NCI-H1436 treated with DMSO at 0.1 percent for 48 hours (cell line): ENCODE measurements at regions not wholly inside any gene's neighbourhood (a gene's known extent, or its start where the extent isn't known, plus 50 kb on each side); places are given as distances from the start of the nearest gene placed in this dataset.
"Not testable (repeated sequence)": the region's sequence is repeated elsewhere in the genome, so short reads cannot be mapped to it uniquely, and the experiment has no call there.

Source experiments
- DNase-seq: peaks from one replicate; lab custom pipeline; 2025; lab: John Stamatoyannopoulos, UW

GRCh38 chr9:90147426-90147825, 495.2 kb downstream of the DIRAS2 start:
- no peak for DNase-seq

- DNase-seq: no peak
These were observed 486.3 kb downstream of the DIRAS2 start for GRCh38 chr9:90156318-90156717.

- DNase-seq: no peak
These were observed 480.3 kb downstream of the DIRAS2 start for GRCh38 chr9:90162326-90162725.

DNA sequence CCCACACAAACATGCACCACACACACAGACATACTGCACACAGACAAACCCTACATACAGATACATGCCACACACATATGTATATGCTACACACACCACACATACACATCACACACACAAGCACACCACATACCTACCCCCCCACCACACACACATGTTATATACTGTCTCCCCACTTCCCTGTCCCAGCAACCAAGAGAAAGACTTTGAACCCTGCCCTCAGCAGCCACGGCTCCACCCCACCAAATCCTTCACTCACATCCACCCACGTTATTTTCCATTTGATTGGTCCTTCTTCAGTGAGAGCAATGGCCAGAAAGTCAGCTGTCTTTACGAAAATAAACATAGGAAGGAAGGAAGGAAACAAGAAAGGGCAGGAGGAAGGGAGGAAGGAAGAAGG, 479.8 kb downstream of the DIRAS2 start:
- no peak for DNase-seq

DNA sequence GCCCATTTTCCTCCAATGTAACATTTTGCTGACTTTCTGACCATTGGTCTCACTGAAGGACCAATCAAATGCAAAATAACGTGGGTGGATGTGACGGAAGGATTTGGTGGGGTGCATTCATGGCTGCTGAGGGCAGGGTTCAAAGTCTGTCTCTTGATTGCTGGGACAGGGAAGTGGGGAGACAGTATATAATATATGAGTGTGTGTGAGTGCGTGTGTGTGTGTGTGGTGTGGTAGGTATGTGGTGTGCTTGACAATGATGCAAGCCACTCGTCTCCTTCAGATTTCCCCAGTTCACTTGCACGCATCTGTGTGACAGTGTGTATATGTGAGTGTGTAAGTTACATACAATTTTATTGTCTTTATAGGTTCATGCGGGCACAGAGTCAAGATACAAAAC, 477.3 kb downstream of the DIRAS2 start:
- DNase-seq: no peak

DNA sequence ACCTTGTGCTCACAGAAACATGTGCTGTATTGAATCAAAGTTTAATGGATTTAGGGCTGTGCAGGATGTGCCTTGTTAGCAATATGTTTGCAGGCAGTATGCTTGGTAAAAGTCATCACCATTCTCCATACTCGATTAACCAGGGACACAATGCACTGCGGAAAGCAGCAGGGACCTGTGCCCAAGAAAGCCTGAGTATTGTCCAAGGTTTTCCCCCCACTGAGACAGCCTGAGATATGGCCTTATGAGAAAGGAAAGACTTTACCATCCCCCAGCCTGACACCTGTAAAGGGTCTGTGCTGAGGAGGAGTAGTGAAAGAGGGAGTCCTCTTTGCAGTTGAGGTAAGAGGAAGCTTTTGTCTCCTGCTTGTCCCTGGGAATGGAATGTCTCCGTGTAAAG, 476.2 kb downstream of the DIRAS2 start:
- DNase-seq: not testable (repeated sequence)

GRCh38 chr9:90167914-90168313, 474.7 kb downstream of the DIRAS2 start:
- DNase-seq: no peak

DNA sequence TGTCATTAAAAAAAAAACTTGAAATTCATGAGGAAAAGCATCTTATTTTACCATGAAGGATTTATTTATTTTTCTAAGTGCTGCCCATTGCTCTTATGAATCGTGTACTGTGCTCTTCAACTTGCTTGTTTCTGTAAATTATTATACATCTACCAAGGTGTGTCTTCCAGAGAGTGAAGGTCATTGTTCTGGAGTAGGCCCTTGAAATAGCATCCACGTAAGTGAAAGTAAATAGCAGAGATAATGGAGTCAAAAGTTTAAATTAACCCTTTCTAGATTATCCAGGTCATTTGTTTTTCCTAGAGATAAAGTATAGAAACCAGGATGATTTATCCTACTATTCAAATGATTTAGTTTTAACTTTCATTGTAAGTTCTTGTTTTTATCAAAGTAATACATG, 473.1 kb downstream of the DIRAS2 start:
- DNase-seq: no peak

- not testable (repeated sequence) for DNase-seq
These were observed 468.7 kb downstream of the DIRAS2 start for GRCh38 chr9:90173935-90174334.

DNA sequence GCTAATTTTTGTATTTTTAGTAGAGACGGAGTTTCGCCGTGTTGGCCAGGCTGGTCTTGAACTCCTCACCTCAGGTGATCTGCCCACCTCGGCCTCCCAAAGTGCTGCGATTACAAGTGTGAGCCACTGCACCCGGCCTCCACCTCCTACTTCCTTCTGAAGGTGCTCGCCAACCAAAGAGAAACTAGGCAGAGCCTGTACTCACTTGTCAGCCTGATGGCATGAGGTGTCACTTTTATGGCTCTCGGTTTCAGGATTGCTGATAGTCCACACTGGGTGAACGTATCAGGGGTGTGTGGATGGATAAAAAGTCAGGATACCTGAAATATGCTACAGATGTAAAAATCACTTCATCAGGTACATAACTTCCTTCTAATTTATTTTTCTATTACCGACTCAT, 468.3 kb downstream of the DIRAS2 start:
- DNase-seq: not testable (repeated sequence)

DNA sequence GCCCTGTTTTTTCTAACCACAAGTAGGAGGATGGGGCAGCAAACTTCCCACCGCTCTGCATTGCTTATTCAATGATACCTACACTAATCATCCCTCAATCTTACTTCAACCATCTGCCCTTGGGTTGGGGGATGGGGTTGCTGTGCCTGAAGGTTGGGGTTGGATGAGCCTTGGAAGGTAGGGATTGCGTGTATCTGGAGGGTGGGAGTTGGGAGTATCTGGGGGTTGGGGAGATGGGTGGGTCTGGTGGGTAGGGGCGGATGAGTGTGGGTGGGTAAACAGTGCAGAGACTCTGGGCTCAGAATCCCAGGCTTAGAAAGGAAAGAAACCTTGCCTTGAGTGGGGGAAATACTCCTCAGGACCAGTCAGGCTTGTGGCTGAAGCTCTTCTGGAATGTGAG, 467.4 kb downstream of the DIRAS2 start:
- DNase-seq: no peak

DNA sequence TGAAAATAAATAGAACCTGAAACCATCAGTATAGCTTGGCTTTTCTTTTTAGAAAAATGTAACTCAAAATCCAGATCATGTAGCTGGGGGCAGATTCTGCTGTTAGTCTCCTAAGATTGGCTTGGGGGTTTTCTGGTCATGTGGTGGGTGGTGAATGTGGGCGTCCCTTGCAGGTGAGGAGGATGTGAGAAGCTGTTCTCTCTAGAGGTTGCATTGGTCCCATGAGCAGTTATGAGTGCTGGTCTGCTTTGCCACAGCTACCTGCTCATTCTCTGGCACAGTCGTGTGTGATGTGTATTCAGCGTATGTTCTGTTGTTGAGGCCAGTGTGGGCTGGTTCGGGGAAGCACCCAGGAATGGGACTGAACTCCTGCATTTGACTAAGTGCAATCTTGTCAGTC, 466.8 kb downstream of the DIRAS2 start:
- DNase-seq: no peak

DNA sequence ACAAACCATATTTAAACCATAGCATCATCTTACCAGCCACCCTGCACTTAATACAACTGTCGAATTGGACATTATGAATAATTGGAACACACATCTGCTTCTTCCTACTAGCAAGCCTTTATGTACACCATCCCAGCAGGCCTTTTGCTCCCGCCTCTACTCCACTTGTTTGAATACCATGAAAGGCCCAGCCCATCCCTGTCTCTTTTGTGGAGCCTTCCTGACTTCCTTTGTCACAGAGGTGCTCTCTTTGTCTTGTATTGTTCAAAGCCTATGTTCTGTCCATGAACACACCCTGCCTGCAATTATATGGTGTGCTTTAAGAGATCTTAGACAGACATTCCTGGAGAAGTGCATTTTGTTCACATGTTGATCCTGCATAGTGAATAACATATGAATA, 465.7 kb downstream of the DIRAS2 start:
- DNase-seq: no peak

- DNase-seq: no peak
These were observed 462.2 kb downstream of the DIRAS2 start for GRCh38 chr9:90180381-90180780.

DNA sequence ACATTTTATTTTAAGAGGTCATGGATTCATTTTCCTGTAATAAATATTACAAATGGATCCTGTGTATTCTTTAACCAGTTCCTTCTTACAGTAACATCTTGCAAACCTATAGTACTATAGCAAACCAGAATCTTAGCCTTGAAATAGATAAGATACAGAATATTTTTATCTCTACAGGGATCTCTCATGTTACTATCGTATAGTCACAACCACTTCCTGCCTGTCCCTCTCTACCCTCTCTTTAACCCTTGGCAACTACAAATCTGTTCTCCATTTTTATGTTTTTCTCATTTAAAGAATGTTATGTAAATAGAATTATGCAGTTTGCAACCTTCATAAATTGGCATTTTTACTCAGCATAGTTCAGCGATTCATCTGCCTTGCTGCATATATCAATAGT, 454.0 kb downstream of the DIRAS2 start:
- no peak for DNase-seq

DNA sequence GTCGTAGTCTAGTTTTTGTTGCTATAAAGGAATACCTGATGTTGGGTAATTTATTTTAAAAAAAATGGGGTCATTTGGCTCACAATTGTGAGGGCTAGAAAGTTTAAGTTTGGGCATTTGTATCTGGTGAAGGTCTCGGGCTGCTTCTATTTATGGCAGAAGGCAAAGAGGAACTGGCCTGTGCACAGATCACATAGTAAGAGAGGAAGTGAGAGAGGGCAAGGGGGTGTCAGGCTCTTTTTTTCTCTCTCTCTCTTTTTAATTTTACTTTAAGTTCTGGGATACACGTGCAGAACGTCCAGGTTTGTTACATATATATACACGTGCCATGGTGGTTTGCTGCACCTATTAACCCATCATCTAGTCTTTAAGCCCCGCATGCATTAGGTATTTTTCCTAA, 453.3 kb downstream of the DIRAS2 start:
- no peak for DNase-seq

GRCh38 chr9:90192465-90192864, 450.2 kb downstream of the DIRAS2 start:
- DNase-seq: not testable (repeated sequence)

- DNase-seq: no peak
These were observed 443.7 kb downstream of the DIRAS2 start for GRCh38 chr9:90198956-90199355.

- DNase-seq: no peak
These were observed 440.9 kb downstream of the DIRAS2 start for GRCh38 chr9:90201766-90202165.

GRCh38 chr9:90204128-90204831, 438.3 kb downstream of the DIRAS2 start:
- no peak for DNase-seq

DNA sequence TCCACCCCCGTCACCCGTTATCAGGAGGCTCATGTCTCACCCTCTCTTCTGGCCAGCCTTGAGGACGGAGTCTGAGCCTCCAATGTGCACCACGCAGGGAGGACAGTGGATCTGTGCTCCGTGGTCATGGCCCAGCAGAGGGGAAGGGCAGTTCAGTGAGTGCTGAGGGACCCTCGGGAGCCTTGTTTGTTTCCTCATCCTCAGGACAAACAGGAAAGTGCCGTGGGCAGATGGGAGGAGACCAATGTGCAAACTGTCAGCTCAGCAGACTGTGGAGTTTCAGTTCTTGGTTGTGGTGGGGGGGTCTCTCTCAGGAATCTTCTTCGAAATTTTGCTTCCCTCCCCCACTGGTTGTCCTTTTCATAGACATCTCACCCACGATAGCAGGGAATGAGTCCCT, 429.6 kb downstream of the DIRAS2 start:
- DNase-seq: not testable (repeated sequence)

DNA sequence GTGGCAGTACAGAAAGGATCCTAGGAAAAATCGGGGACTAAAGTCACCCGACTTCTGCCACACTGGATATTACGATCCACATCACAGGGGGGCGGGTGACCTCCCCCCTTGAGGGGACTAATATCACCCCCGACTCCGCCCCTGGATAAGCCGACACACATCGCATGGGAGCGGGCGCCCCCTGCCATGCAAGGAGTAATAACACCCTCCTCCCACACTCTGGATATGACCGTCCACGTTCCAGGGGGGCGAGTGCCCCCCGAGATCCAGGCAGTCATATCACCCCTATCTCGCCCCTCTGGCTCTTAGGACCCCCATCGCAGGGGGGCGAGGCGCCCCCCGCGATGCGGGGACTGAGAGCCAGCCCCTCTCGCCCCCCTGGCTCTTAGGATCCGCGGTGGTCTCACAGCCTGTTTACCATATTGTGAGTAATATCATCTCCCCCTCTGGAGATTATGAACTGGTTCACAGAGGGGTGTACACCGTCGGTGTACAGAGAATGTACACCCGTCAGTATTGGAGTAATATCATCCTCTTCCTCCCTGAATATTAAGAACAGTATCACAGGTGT, 423.0 kb downstream of the DIRAS2 start:
- no peak for DNase-seq

DNA sequence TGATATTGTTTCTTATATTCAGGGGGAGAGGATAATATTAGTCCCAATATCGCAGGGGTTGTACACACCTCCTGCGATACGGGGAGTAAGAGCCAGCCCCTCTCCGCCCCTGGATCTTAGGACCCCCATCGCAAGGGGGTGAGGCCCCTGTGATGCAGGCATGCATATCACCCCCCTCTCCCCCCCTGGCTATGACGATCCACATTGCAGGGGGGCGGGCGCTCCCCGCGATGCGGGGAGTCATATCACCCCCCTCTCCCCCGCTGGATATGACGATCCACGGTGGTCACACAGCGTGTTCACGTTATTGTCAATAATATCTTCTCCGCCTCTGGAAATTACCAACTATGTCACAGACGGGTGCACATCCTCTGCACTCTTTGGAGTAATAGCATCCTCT, 420.7 kb downstream of the DIRAS2 start:
- DNase-seq: not testable (repeated sequence)

DNA sequence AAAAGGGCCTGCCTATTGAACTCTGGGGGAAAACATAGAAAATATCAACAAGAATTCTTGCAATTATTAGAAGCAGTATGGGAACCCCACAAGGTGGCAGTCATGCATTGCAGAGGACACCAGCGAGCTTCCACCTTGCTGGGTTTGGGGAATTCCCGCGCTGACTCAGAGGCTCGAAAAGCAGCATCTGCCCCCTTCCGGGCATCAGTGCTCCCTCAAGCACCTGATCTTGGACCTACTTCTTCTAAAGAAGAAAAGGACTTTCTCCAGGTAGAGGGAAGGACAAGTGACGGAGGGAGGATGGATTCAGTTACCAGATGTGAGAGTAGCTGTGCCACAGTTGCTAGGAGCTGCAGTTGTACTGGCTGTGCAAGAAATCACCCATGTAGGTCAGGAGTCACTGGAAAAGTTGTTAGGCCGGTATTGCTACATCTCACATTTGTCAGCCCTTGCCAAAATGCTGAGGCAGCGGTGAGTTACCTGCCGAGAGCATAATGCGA, 415.7 kb downstream of the DIRAS2 start:
- peak; percentile 18 for DNase-seq
